NT2/D1 (cell line): ENCODE measurements at regions not wholly inside any gene's neighbourhood (a gene's known extent, or its start where the extent isn't known, plus 50 kb on each side); places are given as distances from the start of the nearest gene placed in this dataset.
"Not testable (repeated sequence)": the region's sequence is repeated elsewhere in the genome, so short reads cannot be mapped to it uniquely, and the experiment has no call there.

ENCODE experiments used
- DNase-seq: peaks from one replicate; pipeline ENCODE4 v3.0.0-alpha.2; 2011; ENCODE audit warnings: low read depth, low spot score
- H3K27me3 ChIP-seq: 2 replicates; pipeline ENCODE4 v1.6.0; 2011; ENCODE audit warnings: mild to moderate bottlenecking; ENCODE audit not compliant: insufficient read length, insufficient read depth
- H3K36me3 ChIP-seq: 2 replicates; pipeline ENCODE4 v1.6.1; 2011; ENCODE audit warnings: mild to moderate bottlenecking, low read length, mixed read lengths; ENCODE audit not compliant: insufficient read depth, insufficient read length
- H3K4me1 ChIP-seq: 2 replicates; pipeline ENCODE4 v1.5.1; 2011; ENCODE audit not compliant: insufficient read depth, insufficient read length
- H3K4me3 ChIP-seq: 2 replicates; pipeline ENCODE4 v1.5.1; 2011; ENCODE audit warnings: low read depth; ENCODE audit not compliant: insufficient read length
- H3K9ac ChIP-seq: 2 replicates; pipeline ENCODE4 v1.6.0; 2011; ENCODE audit warnings: low read depth; ENCODE audit not compliant: insufficient read length
- H3K9me3 ChIP-seq: 2 replicates; pipeline ENCODE4 v1.5.1; 2011; ENCODE audit warnings: mild to moderate bottlenecking, low read length; ENCODE audit not compliant: insufficient read depth
- SUZ12 ChIP-seq: IDR thresholded peaks from 2 replicates; pipeline ENCODE4 v1.6.1; 2011; ENCODE audit not compliant: insufficient read length, insufficient read depth; ENCODE audit errors: extremely low read depth
- YY1 ChIP-seq: IDR thresholded peaks from 2 replicates; pipeline ENCODE4 v1.6.1; 2011; ENCODE audit not compliant: insufficient read length, insufficient read depth
- ZNF274 ChIP-seq: IDR thresholded peaks from 2 replicates; pipeline ENCODE4 v1.6.1; 2011; ENCODE audit warnings: mild to moderate bottlenecking, low read depth, low read length

- TF ChIP-seq SUZ12, result no peak
- no peak for TF ChIP-seq ZNF274
- no peak for TF ChIP-seq YY1
- no peak overlapping the region for H3K9ac ChIP-seq
- no peak for DNase-seq
- no peak overlapping the region for H3K4me3 ChIP-seq
- H3K4me1 ChIP-seq, result no peaks in the 10 kb centered on the region
- peaks cover 23% of the 10 kb centered on the region for H3K9me3 ChIP-seq
- H3K27me3 ChIP-seq, result no peaks in the 10 kb centered on the region
- H3K36me3 ChIP-seq, result no peaks in the 10 kb centered on the region
Observed at GRCh38 chr14:53260286-53260685, 107.2 kb upstream of the DDHD1 start.

GRCh38 chr14:53252141-53252540, 99.0 kb upstream of the DDHD1 start:
- DNase-seq, result no peak
- H3K27me3 ChIP-seq, result no peaks in the 10 kb centered on the region
- no peaks in the 10 kb centered on the region for H3K4me1 ChIP-seq
- no peak overlapping the region for H3K9ac ChIP-seq
- H3K36me3 ChIP-seq, result no peaks in the 10 kb centered on the region
- peaks cover 14% of the 10 kb centered on the region for H3K9me3 ChIP-seq
- H3K4me3 ChIP-seq, result no peak overlapping the region
- TF ChIP-seq SUZ12, result no peak
- no peak for TF ChIP-seq ZNF274

GRCh38 chr14:53249059-53249458, 95.9 kb upstream of the DDHD1 start:
- no peaks in the 10 kb centered on the region for H3K4me1 ChIP-seq
- no peaks in the 10 kb centered on the region for H3K27me3 ChIP-seq
- TF ChIP-seq ZNF274 (no peak), YY1 (no peak), SUZ12 (no peak)
- DNase-seq, result no peak
- H3K4me3 ChIP-seq, result no peak overlapping the region
- no peak overlapping the region for H3K9ac ChIP-seq
- H3K36me3 ChIP-seq, result no peaks in the 10 kb centered on the region
- peaks cover 2% of the 10 kb centered on the region; the same call in 1 of the 2 replicates for H3K9me3 ChIP-seq

- H3K9ac ChIP-seq, result no peak overlapping the region
- no peak overlapping the region for H3K4me3 ChIP-seq
- no peak for DNase-seq
- H3K9me3 ChIP-seq, result peaks cover 12% of the 10 kb centered on the region; the same call in 1 of the 2 replicates
- no peaks in the 10 kb centered on the region for H3K36me3 ChIP-seq
- no peaks in the 10 kb centered on the region for H3K4me1 ChIP-seq
- TF ChIP-seq YY1 (no peak), ZNF274 (no peak)
- H3K27me3 ChIP-seq, result no peaks in the 10 kb centered on the region
Observed at GRCh38 chr14:53247596-53248370, 94.7 kb upstream of the DDHD1 start.

GRCh38 chr14:53242898-53243297, 89.8 kb upstream of the DDHD1 start:
- H3K36me3 ChIP-seq, result not testable (repeated sequence)

GRCh38 chr14:53237488-53237887, 84.4 kb upstream of the DDHD1 start:
- Histone ChIP-seq H3K4me1 (no peaks in the 10 kb centered on the region), H3K4me3 (no peak overlapping the region), H3K36me3 (no peaks in the 10 kb centered on the region), H3K9ac (no peak overlapping the region), H3K9me3 (no peaks in the 10 kb centered on the region; the same call in 1 of the 2 replicates), H3K27me3 (no peaks in the 10 kb centered on the region)
- DNase-seq, result no peak
- TF ChIP-seq YY1 (no peak), SUZ12 (no peak), ZNF274 (no peak)

More at GRCh38 chr14:53242898-53243297, 89.8 kb upstream of the DDHD1 start:
- DNase-seq, H3K27me3 ChIP-seq, H3K4me1 ChIP-seq, H3K4me3 ChIP-seq, H3K9ac ChIP-seq: not testable (repeated sequence)
- peaks cover 12% of the 10 kb centered on the region; the same call in 1 of the 2 replicates for H3K9me3 ChIP-seq

GRCh38 chr14:53236708-53237107, 83.6 kb upstream of the DDHD1 start:
- no peak for DNase-seq
- TF ChIP-seq ZNF274 (no peak), SUZ12 (no peak), YY1 (no peak)
- Histone ChIP-seq H3K4me3 (no peak overlapping the region), H3K36me3 (no peaks in the 10 kb centered on the region), H3K9me3 (no peaks in the 10 kb centered on the region; the same call in 1 of the 2 replicates), H3K27me3 (no peaks in the 10 kb centered on the region), H3K4me1 (no peaks in the 10 kb centered on the region), H3K9ac (no peak overlapping the region)

GRCh38 chr14:53231171-53231570, 78.0 kb upstream of the DDHD1 start:
- Histone ChIP-seq H3K27me3 (no peaks in the 10 kb centered on the region), H3K9ac (no peak overlapping the region), H3K4me3 (no peak overlapping the region), H3K9me3 (no peaks in the 10 kb centered on the region), H3K4me1 (no peaks in the 10 kb centered on the region), H3K36me3 (no peaks in the 10 kb centered on the region)
- TF ChIP-seq SUZ12, result no peak
- no peak for TF ChIP-seq YY1
- no peak for TF ChIP-seq ZNF274
- DNase-seq, result no peak
